Activated gamma-delta T cell (primary cell): ENCODE measurements at regions not wholly inside any gene's neighbourhood (a gene's known extent, or its start where the extent isn't known, plus 50 kb on each side); places are given as distances from the start of the nearest gene placed in this dataset.
"Not testable (repeated sequence)": the region's sequence is repeated elsewhere in the genome, so short reads cannot be mapped to it uniquely, and the experiment has no call there.

ENCODE experiments used
- DNase-seq: peaks from one replicate; lab custom pipeline; 2025; lab: John Stamatoyannopoulos, UW

- DNase-seq: no peak
Observed at GRCh38 chr17:51435171-51435552, 174.8 kb downstream of the UTP18 start.

- no peak for DNase-seq
Observed at GRCh38 chr17:51435641-51436091, 175.3 kb downstream of the UTP18 start.

- DNase-seq: no peak
Observed at GRCh38 chr17:51439395-51440229, 179.3 kb downstream of the UTP18 start.

DNA sequence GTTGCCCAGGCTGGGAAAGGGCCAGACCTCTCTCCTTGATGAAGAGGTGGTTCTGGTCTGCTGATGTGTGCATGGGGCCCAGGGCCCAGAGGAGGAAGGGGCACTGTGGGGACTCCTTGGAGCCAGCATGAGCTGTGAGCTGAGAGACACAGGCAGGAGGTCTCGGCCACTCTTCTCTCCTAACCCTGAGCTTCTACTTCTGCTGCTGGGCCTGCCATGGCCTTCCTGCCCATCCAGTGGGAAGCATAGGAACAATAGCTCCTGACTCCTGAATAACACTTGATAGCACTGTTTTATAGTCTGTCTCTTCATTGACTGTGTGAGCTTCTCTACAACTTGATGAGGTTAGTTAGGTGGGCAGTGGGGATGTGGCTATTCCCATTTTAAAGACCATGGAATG lies 181.1 kb downstream of the UTP18 start:
- no peak for DNase-seq

DNA sequence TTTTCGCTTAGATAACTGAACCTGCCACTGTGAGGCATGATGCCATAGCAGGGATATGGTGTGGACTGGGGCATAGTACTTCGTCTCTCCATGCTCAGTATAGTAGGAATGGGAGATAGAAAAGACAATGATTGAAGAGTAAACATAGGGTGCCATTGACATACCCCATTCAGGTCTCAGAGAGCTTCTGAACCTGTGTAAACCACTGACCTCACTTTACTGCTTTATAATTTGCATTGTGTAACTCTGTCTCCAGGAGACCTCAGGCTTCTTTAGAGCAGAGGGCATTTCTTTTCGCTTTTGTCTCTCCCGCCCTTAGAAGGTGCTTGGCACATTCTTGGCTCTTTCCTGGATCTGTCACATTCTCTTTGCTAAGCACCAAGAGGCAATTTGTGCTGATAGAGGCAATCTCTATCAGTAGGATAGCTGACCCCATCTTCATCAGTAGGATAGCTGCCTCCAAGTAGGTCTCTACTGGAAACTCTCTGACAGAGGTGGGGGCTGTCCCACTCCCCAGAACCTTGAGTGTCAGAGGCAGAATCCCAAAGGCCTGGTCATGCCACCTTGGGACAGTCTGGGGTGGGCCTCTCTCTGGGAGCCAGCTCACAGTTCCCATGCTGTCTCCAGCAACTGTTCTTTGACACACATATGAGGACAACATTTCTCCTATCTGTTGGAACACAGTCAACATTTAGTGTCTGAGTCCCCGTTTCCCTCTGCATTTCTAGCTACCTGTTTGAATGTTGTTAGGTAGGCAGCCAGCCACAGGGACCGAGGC lies 181.9 kb downstream of the UTP18 start:
- no peak for DNase-seq

GRCh38 chr17:51443646-51444045 lies 183.3 kb downstream of the UTP18 start:
- no peak for DNase-seq

DNA sequence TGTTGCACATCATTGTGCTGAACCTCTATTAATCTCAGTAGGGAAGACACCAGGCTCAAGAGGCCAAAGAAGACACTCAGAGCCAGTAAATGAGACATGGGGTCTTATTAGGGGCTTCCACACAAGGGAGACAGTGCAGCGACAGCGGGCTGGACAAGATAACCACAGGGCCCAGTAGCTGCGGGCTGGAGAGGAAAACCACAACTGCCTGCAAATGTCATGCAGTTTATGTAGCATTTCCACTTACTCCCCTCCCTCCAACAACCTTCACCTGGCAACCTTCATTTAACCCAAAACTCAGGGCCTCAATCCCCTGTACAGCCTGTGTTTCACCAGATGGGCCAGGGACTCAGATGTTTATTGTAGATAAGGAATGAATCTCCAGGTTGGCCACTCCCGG lies 185.6 kb downstream of the UTP18 start:
- no peak for DNase-seq

DNA sequence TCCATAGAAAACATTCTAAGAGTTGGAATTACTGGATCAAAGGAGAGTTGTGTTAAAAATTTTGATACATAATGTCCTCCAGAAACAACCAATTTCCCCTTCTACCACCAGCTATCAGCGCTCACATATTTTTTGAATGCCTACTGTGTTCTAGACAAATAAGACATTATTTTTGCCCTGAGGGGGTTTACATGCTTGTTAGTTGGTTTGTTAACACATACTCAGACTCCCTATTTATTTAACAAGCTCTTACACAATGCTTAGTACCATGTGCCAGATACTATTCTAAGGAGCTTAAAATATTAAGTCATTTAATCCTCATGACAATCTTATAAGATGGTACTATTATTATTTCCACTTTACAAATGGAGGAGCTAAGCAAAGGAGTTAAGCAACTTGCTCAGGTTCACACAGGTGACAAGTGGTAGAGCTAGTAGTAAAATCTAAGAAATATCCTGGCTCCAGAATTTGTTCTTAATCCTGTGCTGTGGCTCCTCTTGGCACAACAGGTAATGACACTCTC lies 194.2 kb downstream of the UTP18 start:
- no peak for DNase-seq

GRCh38 chr17:51455211-51455610 lies 194.9 kb downstream of the UTP18 start:
- DNase-seq: no peak

GRCh38 chr17:51455931-51456330 lies 195.6 kb downstream of the UTP18 start:
- no peak for DNase-seq

DNA sequence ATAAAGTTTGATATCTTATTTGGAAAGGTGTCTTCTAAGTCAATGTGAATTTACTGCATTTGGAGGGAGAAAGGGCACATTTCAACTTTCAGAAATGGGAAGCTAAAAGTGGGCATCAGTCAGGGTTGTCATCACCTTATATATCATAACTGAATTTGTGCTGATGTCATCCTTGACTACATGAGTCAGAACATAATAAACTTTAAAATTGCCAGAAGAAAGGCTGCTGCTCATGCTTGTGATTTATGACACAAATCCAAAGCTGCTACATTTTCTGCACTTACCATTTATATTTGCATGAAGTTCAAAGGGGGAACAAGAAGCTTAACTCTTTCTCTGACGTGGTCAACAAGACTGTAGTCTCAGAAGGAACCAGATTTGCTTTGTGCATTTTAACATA lies 196.6 kb downstream of the UTP18 start:
- no peak for DNase-seq

GRCh38 chr17:51461578-51462004 lies 201.2 kb downstream of the UTP18 start:
- DNase-seq: no peak

DNA sequence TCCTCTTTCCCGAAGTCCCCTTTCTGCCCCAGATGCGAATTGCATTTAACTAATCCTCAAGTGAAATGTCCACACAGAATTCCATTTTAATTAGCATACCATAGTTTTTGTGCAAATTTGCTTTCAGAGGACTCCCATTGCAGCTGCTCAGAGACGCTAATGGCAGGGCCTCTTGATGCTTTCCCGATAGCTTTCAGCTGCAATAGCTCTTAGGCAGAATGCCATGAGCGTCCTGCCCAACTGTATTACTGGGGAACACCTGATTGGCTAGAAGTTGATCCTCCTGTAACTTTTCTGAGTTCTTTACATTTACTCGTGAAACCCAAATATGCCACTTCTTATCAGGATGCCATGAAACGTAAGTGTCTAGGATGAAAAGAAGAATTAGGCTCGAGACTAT lies 203.0 kb downstream of the UTP18 start:
- DNase-seq: no peak

GRCh38 chr17:51467336-51467735 lies 207.0 kb downstream of the UTP18 start:
- no peak for DNase-seq

- DNase-seq: no peak
Observed at GRCh38 chr17:51472670-51473205, 212.4 kb downstream of the UTP18 start.

GRCh38 chr17:51474764-51475163 lies 214.4 kb downstream of the UTP18 start:
- DNase-seq: no peak

DNA sequence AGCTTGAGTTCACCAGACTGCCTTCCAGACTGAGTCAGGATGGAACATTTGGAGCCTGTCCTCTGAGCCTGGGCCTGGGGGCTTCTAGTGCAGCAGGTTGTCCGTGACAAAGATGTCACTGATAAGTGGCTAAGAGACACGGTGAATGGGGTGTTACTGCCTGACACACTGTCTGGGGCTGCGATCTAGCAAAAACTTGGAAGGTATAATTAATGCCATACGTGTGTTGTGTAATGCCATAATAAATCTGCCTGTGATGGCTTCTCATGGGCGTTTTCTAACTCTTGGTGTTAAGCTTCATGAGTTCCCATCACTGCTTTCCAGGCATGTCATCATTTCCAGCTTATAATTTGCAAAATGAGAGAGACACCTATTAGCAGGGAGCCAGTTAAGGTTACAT lies 215.4 kb downstream of the UTP18 start:
- DNase-seq: no peak

DNA sequence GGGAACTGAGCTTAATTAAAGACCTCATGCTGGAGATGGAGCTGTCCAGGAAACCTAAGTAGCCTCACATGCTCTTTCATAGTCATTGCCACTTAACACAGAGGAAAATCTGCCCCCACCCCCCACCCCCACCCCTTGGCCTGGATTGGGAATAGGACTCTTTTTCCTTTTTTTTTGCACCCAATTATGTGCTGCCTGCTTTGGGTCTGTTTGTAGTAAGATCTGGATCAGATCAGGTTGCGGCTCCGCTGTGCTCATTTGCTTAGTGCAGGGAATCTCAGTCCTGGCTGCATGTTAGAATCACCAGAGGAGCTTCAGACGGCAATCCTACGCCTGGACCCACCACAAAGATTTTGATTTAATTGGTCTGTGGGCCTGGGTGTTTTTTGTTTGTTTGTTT lies 219.0 kb downstream of the UTP18 start:
- no peak for DNase-seq

DNA sequence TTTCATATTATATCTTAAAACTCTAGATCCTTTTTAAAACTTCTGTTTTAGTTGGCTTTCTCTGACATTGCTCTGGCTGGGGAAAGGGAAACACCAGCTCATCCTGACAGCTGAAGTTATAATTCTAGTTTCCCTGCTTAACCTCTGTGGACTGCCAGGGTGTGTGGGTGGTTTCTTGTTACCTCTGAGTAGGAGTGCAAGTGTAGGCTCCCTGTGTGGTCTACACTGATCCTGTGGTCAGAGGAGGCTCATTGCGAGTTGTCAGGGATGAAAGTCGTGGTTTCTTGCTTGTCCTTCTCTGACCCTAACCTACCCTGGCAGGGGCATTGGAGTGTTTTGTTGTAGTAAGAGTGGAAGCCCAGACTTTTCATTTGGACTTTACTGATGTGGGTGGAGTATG lies 221.0 kb downstream of the UTP18 start:
- DNase-seq: no peak

GRCh38 chr17:51482248-51482647 lies 221.9 kb downstream of the UTP18 start:
- not testable (repeated sequence) for DNase-seq

DNA sequence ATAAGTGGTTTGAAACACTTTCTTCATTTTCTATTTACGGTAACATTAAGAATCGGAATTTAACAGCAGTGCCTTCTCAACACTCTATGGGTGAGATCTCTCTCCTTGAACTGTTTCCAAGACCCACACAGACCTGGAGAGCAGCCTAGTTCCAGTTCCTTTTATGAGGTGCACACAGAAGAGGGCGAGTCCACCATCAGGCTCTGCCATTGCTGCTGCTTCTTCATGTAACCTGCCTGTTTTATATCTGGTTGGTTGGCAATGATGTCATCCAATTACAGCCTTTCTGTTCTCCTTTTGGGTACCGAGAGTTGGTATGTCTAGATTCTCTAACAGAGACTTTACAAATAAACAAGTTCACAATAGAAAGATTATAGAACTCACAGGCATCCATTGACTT lies 225.7 kb downstream of the UTP18 start:
- no peak for DNase-seq

DNA sequence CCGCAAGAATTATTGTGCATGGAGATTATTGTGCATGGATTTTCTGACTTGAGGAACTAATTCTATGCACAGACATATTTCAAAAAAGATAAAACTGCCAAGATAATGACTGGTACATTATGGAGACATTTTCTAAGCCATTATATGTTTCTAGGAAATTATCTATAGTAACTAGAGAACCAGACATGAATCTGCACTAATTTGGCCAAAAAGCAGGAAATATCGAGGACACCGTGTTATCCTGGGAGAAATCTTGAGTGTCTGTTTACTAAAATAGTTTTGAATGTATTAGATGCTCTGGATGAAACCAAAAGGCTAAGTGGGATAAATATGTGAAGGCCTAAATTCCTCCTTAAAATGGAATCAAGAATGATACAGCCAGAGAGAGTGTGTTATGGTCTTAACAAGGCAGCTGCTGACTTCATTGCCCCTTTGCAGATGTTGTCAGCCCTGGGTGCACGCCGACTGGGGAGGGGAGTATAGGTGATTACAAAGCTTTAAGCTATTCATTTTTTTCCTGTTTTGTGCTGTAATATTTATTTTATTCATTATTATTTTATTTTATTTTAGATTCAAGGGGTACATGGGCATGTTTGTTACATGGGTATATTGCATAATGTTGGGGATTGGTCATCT lies 226.7 kb downstream of the UTP18 start:
- no peak for DNase-seq
